ENCODE measurements at regions not wholly inside any gene's neighbourhood (a gene's known extent, or its start where the extent isn't known, plus 50 kb on each side); places are given as distances from the start of the nearest gene placed in this dataset.

GRCh38 chr2:106685180-106685897, 198.2 kb downstream of the CD8B2 start:
- no peaks in the 10 kb centered on the region for H3K9me2 ChIP-seq (ENCODE audit: insufficient read depth)
- RAD21 ChIA-PET (ENCODE audit: low non-redundant PET in 1 of 2, low total read pairs in 2 of 2, uncharacterized antibody in 2 of 2, unreplicated experiment in 2 of 2) = no interaction called here
- H3K4me1 ChIP-seq (ENCODE audit: control insufficient read depth in 1 of 2, insufficient read depth in 2 of 2, low read length in 2 of 2) = no peaks in the 10 kb centered on the region
- no peaks in the 10 kb centered on the region for H3K36me3 ChIP-seq (ENCODE audit: control insufficient read depth in 1 of 2, insufficient read depth in 2 of 2, low read length in 2 of 2)
- no peaks in the 10 kb centered on the region for H4K20me1 ChIP-seq (ENCODE audit: insufficient read depth)
- no peak overlapping the region for H3K4me3 ChIP-seq (replicated peaks in 1 of 2; ENCODE audit: low read depth in 1 of 2, low read length in 2 of 2)
- no peak overlapping the region for H3K4me2 ChIP-seq (ENCODE audit: low read length)
- ATAC-seq (no peak), DNase-seq (ENCODE audit: low read depth, low spot score) (no peak)
- H3K79me2 ChIP-seq (ENCODE audit: insufficient read depth, low read length) = no peaks in the 10 kb centered on the region
- POLR2A ChIA-PET = no interaction called here
- CTCF ChIA-PET = no interaction called here
- no peak overlapping the region for H3K9ac ChIP-seq (ENCODE audit: low read length)
- no peaks in the 10 kb centered on the region for H3K9me3 ChIP-seq (ENCODE audit: control insufficient read depth in 1 of 2, insufficient read depth in 1 of 2, low read depth in 1 of 2, low read length in 2 of 2)
- TF ChIP-seq POLR2AphosphoS5 (IDR thresholded peaks at IDR 0.05; ENCODE audit: low read depth, low read length) = no peak
- TF ChIP-seq CTCF (IDR thresholded peaks at IDR 0.05 in 2 of 3, conservative IDR thresholded peaks at IDR 0.05 in 1 of 3; ENCODE audit: borderline replicate concordance in 1 of 3, insufficient read depth in 1 of 3, low read depth in 2 of 3, low read length in 2 of 3) = peak in 1 of 3 experiments; percentile 7; a peak in 1 of 6 replicates
- intact Hi-C loops (cut with micrococcal nuclease) = no loop called here
- no peaks in the 10 kb centered on the region for H3K27me3 ChIP-seq (ENCODE audit: insufficient read depth, low read length)
- H2AFZ ChIP-seq (ENCODE audit: low read depth, low read length, poor library complexity, severe bottlenecking) = no peak overlapping the region
- H3K27ac ChIP-seq (ENCODE audit: low read depth, low read length) = no peak overlapping the region
- no TSS peak for BruUV-seq (replicated peaks)

- H3K4me2 ChIP-seq (ENCODE audit: low read length) = no peak overlapping the region
- no peak overlapping the region for H3K9ac ChIP-seq (ENCODE audit: low read length)
- POLR2A ChIA-PET = no interaction called here
- no peak for ATAC-seq
- RAD21 ChIA-PET (ENCODE audit: low non-redundant PET in 1 of 2, low total read pairs in 2 of 2, uncharacterized antibody in 2 of 2, unreplicated experiment in 2 of 2) = no interaction called here
- BruUV-seq (replicated peaks) = no TSS peak
- CTCF ChIA-PET = no interaction called here
- H3K9me2 ChIP-seq (ENCODE audit: insufficient read depth) = no peaks in the 10 kb centered on the region
- H4K20me1 ChIP-seq (ENCODE audit: insufficient read depth) = no peaks in the 10 kb centered on the region
- H3K27me3 ChIP-seq (ENCODE audit: insufficient read depth, low read length) = no peaks in the 10 kb centered on the region
- no peaks in the 10 kb centered on the region for H3K79me2 ChIP-seq (ENCODE audit: insufficient read depth, low read length)
- no peaks in the 10 kb centered on the region for H3K36me3 ChIP-seq (ENCODE audit: control insufficient read depth in 1 of 2, insufficient read depth in 2 of 2, low read length in 2 of 2)
- TF ChIP-seq ZFX (IDR thresholded peaks at IDR 0.05) (no peak), EGR1 (IDR thresholded peaks at IDR 0.05; ENCODE audit: low read depth) (no peak), SIN3A (IDR thresholded peaks at IDR 0.05; ENCODE audit: low read depth) (no peak), MAX (IDR thresholded peaks at IDR 0.05) (no peak), CTCF (IDR thresholded peaks at IDR 0.05 in 2 of 3, conservative IDR thresholded peaks at IDR 0.05 in 1 of 3; ENCODE audit: borderline replicate concordance in 1 of 3, insufficient read depth in 1 of 3, low read depth in 2 of 3, low read length in 2 of 3) (no peak), EZH2 (IDR thresholded peaks at IDR 0.05) (no peak)
- DNase-seq (ENCODE audit: low read depth, low spot score) = no peak
- H3K9me3 ChIP-seq (ENCODE audit: control insufficient read depth in 1 of 2, insufficient read depth in 1 of 2, low read depth in 1 of 2, low read length in 2 of 2) = no peaks in the 10 kb centered on the region
- H3K4me3 ChIP-seq (replicated peaks in 1 of 2; ENCODE audit: low read depth in 1 of 2, low read length in 2 of 2) = no peak overlapping the region
- intact Hi-C loops (cut with micrococcal nuclease) = no loop called here
- H2AFZ ChIP-seq (ENCODE audit: low read depth, low read length, poor library complexity, severe bottlenecking) = no peak overlapping the region
- H3K27ac ChIP-seq (ENCODE audit: low read depth, low read length) = no peak overlapping the region
- H3K4me1 ChIP-seq (ENCODE audit: control insufficient read depth in 1 of 2, insufficient read depth in 2 of 2, low read length in 2 of 2) = no peaks in the 10 kb centered on the region
These were observed 199.2 kb downstream of the ST6GAL2 start for GRCh38 chr2:106686814-106687213.

Data from HCT116 (cell line).